GM12864 (cell line): ENCODE measurements at regions not wholly inside any gene's neighbourhood (a gene's known extent, or its start where the extent isn't known, plus 50 kb on each side); places are given as distances from the start of the nearest gene placed in this dataset.

Experiments
- DNase-seq: peaks from one replicate; pipeline ENCODE4 v3.0.0-alpha.2; 2011; ENCODE audit warnings: low read depth
- H3K4me3 ChIP-seq: 2 replicates; pipeline ENCODE4 v1.5.1; 2011; ENCODE audit warnings: mild to moderate bottlenecking, low read depth, low read length, control low read depth
- CTCF ChIP-seq: IDR thresholded peaks from 2 replicates; pipeline ENCODE4 v1.5.1; 2011; ENCODE audit warnings: low read depth, mild to moderate bottlenecking, moderate library complexity, low read length, control low read depth, inconsistent platforms; ENCODE audit errors: missing control alignments

DNA sequence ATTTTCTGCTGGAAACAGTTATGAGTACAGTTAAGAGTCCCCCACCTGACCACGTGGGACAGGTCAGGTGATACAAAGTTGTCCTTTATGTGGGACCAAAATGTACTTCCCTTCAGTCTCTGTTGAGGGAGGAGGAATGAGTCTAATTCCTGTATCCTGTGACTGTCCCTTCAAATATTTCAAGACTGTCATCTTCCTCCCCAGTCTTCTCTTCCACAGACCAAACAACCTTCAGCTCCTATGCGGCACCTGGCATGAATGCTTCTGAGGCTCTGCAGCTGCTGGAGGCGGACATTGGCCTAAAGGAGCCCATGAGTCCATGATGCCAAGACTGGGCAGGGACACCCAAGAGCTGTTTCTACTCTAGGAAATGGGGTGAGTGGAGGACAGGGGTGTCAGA, 72.1 kb upstream of the SIM2 start:
- no peak for TF ChIP-seq CTCF
- H3K4me3 ChIP-seq = no peak overlapping the region
- no peak for DNase-seq

GRCh38 chr21:36627242-36627641, 71.7 kb upstream of the SIM2 start:
- DNase-seq = no peak
- TF ChIP-seq CTCF = no peak
- no peak overlapping the region for H3K4me3 ChIP-seq

DNA sequence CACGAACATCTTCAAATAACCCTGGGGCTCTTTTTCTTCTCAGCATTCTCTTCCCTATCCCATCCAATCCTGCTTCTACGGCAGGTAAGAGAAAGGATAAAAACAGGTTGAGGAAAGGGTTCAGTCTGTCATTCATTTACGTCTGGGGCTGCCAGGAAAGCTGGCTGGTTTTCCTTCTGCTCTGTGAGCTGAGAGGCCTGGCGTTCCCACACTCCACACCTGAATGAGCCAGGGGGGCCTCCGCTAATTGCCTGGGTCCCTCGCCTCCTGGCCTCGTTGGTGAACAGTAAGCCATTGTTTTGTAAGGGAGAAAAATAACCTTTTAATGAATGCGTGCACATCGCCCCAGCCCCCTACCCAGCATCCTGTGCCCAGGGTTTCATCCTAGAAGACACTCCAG, 70.8 kb upstream of the SIM2 start:
- no peak for DNase-seq
- TF ChIP-seq CTCF = no peak
- no peak overlapping the region for H3K4me3 ChIP-seq

GRCh38 chr21:36628761-36629460, 70.0 kb upstream of the SIM2 start:
- no peak for TF ChIP-seq CTCF
- no peak for DNase-seq

DNA sequence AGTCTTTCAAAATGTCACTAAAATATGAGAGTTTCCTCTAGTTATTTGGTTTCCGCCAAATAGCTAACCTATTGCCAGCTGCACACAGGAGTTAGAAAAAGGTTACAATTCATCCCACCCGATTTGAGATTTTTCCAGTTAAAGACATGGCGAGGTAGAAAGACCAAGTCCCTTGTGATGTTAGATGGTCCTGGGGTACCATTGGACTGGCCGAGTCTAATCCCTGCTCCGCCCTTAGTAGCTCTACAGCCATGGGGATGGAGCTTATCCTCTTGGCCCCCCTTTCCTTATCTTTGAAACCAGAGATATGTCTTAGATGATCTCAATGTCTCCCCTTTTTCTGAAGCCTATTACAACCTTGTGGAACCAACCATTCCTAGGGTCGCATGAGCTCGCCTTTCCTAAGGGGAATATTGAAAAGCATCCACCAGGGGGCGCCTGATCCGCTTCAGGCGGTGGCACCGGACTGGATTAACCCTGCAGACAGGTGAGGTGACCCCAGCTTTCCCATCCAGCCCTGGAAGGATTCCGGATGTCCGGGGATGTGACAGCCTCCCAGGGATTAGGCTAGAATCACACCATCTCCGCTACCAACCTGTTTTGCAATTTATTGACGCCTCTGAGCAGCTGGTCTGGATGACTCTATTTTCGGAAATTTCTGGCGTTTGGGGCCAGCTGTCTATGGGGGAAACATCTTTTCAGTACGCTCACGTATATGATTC, 68.3 kb upstream of the SIM2 start:
- peak; percentile 72 for TF ChIP-seq CTCF
- H3K4me3 ChIP-seq = no peak overlapping the region
- peak; percentile 22 for DNase-seq

More at GRCh38 chr21:36628761-36629460, 70.0 kb upstream of the SIM2 start:
- H3K4me3 ChIP-seq = no peak overlapping the region

DNA sequence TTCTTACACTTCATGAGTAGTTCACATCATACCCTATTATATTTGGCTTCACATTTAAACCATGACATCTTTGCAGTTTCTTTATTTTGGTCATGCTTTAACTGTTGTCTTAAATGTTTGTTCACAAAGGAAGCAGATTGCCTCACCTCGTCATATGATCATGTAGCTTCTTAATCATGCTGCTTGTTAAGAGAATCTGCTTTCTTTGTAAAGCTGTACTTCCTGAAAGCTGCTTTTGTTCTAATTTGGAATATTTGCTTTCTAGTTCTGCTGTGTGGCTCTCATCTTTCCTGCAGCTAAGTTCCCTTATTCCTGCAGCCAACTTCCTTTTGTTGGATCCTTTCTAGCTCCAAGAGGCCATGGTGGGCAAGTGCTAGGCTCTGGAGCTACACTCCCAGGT, 62.9 kb upstream of the SIM2 start:
- DNase-seq = no peak
- no peak overlapping the region for H3K4me3 ChIP-seq
- no peak for TF ChIP-seq CTCF

GRCh38 chr21:36636439-36636838, 62.5 kb upstream of the SIM2 start:
- DNase-seq = no peak
- no peak overlapping the region for H3K4me3 ChIP-seq
- TF ChIP-seq CTCF = no peak
